ENCODE measurements at regions not wholly inside any gene's neighbourhood (a gene's known extent, or its start where the extent isn't known, plus 50 kb on each side); places are given as distances from the start of the nearest gene placed in this dataset.

DNA sequence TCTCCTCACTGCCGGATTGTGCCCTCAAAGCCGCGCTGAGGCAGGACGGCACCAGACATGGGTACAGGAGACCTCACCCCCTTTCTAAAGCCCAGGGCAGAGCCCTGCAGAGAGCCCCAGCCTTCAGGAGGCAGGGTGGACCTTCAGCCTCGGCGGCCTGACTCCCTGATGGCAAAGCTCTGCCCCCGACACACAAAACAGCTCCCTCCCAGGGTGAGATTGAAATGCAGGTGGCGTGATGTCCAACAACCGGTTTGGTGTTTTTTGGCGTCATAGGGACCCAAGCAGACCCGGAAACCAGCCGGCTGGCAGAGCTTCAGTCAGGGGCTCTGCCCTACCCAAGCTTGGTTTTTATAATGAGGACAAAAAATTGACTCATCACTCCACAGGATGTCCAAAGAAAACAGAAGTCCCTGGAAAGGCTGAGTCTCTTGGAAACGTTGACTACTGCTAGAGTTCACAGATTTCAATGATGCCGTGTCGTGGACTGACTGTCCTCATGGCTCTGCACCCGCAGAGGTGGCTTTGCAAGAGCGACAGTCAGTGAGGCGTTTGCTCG is 275.2 kb upstream of the IRX1 start:
- peak; percentile 76 for DNase-seq

DNA sequence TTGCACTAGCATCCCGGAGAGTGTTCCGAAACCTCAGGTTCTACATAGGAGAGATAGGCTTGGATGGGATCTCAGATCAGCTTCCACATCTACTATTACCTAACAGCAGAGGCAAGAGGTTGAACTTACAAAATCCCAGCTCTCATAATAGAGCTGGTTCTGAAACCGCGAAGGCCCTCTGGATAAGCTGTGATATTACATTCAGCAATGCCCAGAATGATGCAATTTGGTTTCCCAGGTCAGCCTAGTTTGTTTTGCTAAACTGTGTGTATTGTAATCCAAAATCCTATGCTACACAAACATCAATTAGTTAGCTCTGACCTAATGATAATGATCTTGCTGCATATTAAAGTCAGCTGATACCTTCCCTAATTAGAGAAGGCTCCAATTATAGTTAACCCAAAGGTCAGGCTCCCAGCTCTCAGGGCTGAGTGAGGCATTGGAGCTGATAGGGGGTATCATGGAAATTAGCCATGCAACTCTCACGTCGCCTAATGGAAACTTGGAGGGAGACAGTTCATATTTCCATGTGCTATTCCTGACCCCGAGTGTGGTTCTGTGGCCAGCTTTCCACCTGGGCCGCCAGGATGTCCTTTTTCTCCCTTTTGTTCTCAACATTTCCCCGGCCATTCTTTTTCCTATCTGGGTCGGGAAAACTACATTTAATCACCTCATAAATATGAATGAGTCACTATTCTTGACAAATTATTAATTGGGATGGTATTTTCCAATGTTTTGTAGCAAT is 278.4 kb upstream of the IRX1 start:
- no peak for DNase-seq

DNA sequence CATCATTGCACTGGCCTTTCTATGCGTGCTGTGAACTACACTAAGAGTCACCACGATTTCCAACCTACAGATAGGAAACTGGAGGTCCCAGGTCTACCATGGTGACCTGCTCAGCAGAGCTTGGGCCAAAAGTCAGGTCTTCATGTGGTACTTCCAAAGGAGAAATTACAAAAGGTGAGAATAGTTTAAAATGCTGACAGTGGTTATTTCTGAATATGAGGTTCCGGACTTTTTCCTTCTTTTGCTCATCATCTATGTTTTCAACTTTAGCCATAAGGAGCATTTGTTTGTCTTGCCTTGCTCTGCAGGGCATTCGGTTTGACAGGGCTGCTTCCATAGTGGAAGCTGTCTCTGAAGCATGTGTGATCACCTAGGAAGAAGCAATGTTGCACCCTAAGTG is 282.1 kb upstream of the IRX1 start:
- DNase-seq: no peak

DNA sequence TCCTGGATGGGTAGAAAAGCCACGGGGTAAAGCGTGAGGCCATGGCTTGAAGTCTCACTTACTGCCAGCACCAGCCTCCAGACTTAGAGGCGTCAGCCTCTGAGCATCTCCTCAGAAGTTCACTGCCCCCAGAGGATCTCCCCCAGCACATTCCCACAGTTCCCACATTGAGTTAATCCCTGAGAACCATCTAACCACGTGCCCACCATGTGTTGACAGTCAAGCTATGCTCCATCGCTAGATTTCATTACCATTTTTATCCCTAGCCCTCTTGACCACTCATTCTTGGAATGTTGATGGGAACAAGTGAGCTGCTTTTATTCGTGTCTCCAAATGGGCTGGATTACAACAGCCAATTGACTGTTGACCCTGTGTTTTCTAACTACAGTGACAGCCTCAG is 283.3 kb upstream of the IRX1 start:
- DNase-seq: no peak

DNA sequence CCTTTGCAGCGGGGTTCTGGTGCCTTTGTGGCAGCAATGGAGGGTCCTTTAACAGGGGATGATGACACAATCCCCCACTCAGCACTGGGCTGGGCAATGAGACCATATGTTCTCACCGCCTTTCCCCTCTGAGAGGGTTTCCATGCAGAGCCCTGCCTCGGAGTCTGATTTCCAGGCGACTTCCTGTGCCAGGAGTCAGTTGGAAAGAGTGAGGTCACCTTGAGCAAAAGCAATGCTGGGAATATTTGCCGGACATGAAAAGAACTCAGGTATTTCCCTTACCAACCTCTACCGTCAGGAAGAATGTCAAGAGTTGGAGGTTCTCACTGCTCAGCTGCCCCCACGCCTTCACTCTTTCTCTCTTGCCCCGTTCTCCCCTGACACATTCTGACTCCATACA is 284.2 kb upstream of the IRX1 start:
- DNase-seq: no peak

DNA sequence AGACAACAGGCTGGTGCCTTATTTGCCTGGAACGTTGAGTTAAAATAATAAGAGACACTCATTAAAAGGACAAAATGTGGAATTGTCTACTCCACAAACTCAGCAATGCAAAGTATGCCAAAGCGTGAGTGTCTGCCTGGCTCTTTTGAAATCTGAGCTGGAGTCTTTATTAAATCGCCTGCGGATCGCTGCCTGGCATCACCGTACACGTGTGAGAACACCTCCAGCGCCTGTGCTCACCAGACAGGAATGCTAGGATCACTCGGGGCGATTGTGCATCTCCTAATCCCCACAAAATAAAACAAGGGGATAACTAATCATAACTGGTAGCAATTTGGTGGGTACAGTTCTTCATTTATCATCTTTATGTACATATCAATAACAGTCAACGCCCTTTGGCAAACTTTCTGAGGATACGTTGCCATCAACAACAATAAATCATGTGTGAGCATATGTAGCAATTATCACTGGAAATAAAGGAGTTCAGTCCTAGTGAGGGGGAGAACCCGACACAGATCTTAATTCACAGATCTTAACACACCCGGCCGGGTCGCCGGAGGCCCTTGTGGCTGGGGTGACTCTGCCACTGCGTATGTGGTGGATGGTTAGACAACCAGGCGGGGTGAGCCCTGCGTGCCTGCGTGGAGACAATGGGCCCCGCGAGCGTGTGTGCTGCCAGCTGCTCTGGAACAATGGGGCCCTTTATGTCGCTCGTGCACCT is 284.9 kb upstream of the IRX1 start:
- peak; percentile 73 for DNase-seq

DNA sequence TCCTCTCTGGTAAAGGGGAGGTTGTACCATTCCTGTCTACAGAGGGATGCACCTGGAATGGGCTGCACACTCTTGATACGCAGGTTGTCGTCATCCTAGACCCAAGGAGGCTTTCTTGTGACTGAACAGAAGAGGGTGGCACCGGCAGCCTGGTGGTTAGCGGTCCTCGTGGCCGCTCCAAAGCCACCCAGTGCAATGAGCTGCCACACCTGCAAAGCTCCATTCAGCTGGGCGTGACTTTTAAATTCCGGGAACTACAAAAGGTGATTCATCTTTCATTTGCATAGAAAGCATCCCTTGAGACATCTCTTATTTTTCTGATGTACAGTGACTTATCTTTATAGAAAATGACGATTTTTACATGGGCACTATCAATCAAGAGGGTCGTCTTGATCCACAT is 286.1 kb upstream of the IRX1 start:
- DNase-seq: no peak

DNA sequence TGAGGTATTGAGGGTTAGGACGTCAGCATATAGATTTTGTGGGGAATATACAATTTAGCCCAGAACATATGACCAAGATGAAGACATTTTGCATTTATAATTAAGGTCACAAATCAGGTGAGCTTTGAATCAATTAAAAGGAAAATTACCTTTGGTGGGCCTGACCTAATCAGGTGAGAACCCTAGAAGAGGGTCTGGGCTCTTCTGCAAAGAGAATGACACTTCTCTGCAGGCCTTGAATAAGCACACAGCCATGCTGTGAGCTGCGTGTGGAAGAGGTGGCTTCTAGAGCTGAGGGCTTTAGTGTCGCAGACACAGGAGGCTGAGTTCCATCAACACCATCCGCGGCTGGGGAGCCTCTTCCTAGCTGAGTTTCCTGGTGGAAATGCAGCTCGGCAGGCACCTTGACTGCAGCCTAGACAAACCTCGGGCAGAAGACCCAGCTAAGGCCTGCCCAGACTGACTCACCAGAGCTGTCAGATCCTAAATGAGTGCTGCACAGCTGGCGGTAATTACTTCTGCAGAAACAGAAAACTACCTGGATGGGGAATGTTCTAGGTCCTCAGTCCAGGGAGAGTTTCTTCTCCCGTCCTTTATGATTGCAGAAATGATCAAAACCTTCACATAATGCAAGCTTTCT is 287.5 kb upstream of the IRX1 start:
- DNase-seq: no peak

DNA sequence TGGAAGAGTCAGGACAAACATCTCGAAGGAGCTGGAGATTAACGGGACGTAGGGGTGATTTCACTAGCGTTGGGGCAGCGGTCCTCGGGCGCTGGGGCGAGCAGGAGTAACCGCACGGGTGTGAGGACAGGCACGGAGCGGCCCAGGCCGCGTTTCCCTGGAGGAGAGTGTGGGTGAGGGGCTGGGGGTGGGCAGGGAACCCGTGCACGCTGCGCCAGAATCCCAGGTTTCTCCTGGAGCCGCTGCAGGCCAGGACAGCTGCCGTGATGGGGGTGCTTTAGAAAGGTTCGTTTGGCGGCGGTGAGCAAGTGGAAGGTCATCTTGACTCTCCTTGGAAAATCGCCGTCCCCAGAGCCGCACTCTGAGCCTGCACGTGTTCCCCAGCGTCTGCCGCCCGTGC is 290.2 kb upstream of the IRX1 start:
- no peak for DNase-seq

DNA sequence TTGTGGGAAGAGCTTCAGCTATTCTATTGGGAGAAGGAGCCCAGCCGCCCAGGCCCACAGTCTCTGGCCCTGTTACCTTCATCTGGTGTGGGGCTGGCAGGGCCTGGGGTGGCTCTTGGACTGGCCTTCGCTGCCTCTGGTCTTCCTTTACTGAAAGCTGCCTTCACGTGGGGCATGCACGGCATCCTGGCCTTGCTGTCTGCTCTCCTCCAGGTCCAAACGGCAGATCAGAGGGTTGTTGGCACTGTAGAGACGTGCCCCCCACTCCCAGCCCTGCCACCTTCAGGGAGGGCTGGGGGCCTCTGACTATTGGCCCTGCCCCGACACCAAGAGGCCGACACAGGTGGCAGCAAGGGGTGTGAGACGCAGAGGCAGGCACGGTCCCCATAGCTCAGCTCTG is 291.3 kb upstream of the IRX1 start:
- no peak for DNase-seq

DNA sequence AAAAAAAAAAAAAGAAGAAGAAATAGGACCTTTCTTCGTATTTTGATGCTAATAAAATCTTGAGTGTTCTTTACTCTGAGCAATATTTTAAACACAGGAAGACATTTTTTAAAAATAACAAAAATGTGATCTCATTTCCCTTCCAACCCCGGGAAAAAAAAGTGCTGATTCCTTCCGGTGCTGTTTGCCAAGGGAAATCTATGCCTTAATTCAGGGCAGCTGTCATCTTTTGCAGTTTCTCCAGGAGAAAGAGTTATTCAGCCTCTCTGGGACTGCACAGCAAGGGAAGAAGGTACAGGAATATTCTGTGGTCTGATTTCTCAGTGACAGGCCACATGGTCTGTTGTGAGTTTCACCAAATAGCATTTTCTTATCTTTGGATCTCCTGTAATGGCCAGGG is 291.9 kb upstream of the IRX1 start:
- DNase-seq: peak; percentile 70

DNA sequence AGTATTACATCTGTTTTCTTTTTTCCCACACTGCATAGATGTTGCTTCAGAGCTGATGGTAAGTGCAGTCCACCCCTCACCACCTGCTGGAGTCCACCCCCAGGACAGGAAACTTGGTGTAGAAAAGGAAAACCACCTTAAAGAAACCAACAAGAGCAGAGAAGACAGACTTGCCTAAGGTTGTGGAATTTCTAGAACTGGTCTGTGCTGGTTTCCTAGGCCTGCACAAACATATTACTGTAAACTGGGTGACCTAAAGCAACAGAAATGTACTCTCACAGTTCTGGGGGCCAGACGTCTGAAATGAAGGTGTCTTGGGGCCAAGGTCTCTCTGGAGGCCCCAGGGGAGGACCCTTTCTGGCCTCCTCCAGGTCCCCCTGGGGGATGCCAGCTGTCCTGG is 293.4 kb upstream of the IRX1 start:
- DNase-seq: no peak

DNA sequence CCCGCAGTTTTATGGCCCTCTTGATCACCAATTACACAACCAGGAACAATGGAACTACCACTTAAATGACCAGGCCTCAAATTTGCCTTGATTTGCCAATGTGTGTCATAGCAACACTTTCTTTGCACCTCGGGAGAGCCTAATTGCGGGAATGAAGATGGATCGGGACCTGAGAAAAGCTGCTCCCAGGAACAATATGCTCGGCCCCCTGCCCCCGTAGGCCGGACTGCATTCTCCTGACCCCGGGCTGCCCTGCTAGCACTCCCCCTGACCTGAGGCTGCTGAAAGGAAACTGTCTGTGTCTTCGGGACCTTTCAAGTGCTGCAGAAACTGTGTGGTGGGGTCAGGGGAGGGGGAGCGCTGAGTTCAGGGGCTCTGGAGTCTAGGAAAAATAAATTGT is 294.3 kb upstream of the IRX1 start:
- DNase-seq: no peak

DNA sequence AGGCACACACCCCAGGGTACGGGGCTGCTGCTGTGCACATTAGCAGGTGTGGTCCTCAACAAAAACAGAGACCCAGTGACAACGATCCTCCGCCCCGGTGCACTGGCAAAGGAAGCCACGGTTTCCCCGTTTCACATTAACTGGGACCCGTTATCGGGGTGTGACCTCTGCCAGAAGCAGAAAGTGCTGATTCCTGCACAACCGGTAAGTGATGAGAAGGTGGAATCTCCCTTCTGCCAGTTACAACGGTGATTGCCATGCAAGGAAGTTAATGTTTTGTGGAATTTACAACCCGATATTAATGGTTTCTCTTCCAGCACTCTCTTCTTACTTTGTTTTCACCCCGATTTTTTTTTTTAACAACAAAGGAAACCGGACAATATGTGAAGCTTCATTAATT is 294.9 kb upstream of the IRX1 start:
- DNase-seq: no peak

DNA sequence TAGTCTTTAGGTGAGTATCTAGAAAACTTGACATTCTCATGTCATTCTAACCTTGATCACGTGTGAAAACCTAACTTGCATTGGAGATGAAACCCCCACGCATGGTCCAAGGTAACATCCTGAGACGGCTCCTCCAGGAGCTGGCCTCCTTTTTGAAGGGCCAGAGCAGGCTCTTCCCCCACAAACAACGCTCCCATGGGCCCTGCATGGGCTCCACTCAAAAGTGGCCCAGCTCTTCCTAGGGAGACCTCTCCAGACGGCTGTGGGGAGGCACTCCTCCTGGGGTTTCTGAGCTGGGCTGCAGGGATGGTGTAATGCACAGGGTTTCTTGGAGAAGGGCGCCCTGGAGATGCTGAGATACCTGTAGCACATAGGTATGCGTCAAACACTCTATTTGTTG is 296.2 kb upstream of the IRX1 start:
- no peak for DNase-seq

DNA sequence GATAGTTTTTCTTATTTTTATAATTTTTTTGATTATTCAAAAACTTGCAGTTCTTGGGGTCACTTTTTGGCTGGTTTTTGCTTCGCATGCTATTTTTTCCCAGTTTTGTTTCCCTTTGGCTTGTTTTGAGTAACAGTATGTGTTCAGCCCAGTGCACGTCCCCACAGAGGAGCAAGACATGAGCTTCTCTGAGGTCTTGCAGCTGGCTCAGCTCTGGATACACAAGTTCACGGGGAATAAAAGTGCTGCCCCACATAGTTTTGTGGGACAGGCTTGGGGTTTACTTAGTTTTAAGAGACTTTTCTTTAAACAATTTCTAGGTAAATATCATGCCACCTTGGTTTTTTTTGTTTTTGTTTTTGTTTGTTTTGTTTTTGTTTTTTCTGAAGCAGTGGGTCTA is 297.8 kb upstream of the IRX1 start:
- DNase-seq: no peak

DNA sequence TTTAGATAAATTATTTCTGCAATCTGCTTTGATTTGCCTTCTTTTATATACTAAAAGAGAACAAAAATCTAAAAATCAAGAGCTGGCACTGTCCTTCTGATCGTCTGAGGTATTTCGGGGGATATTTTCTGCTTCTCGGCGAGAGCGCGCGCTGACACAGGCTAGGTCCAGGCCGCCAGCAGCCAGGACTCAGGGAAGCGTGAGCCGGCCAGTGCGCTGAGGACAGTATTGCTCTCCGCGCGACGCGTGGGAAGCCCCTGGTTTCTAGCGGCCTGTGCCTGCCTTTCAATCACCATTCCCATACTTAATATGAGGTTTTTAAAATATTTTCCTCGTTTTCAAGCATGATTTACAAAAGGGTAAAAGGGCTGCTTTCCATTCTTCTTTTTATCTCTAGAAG is 307.3 kb upstream of the IRX1 start:
- DNase-seq: no peak

DNA sequence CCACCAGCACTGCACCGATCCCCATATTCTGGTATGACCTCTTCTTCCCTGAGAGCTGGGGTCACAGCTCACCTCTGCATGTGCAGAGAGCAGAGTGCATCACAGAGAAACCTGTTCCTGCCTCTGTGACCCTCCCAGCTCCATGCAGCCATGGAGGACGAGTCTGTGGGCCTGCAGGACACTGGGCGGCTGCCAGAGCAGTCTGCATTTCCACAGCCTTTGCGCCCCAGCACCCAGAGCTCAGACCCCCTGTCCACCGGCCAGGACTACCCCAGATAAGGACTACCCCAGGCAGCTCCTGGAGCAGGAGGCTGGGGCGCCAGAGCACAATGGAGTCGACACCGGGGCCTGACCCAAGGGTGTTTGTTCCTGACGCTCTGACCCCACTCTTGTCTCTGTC is 308.1 kb upstream of the IRX1 start:
- DNase-seq: no peak

DNA sequence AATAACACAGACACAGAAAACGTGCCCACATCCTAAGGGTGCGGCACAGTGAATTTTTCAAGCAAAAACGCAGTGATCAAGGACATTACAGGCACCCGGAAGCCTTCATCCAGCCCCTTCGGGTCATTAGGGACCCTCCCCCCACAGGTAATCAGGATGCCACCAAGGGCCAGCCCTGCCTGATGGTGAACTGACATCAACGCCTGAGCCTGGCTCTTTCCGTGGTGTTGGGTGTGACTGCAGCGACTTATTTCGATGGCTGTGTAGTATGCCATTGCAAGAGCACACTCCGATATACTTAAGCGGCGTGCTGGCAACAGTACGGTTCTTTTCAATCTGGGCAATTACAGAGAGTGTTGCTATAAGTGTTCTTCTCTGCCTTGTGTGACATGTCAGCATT is 310.0 kb upstream of the IRX1 start:
- no peak for DNase-seq

DNA sequence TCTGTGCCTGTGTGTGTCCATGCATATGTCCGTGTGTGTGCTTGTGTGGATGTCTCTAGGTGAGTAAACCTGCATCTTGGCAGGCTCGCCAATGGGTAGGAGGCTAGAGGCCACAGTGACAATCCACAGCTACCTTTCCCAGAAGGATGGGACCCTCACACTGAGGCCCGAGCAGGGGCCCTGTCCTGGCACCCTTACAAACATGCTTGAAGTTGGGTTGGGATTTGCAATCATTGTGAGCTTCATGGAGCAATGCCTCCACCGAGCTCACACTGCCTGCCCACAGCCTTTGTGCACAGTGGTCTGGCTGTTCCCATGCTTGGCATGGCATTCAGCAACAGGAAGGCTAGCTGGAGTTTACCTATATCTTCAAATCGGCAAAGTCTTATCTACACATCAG is 311.1 kb upstream of the IRX1 start:
- no peak for DNase-seq

DNA sequence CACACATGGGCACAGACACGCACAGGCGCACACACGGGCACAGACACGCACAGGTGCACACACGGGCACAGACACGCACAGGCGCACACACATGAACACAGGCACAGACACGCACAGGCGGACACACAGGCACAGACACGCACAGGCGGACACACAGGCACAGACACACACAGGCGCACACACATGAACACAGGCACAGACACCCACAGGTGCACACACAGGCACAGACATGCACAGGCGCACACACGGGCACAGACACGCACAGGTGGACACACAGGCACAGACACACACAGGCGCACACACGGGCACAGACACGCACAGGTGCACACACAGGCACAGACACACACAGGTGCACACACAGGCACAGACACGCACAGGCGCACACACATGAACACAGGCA is 312.8 kb upstream of the IRX1 start:
- no peak for DNase-seq

DNA sequence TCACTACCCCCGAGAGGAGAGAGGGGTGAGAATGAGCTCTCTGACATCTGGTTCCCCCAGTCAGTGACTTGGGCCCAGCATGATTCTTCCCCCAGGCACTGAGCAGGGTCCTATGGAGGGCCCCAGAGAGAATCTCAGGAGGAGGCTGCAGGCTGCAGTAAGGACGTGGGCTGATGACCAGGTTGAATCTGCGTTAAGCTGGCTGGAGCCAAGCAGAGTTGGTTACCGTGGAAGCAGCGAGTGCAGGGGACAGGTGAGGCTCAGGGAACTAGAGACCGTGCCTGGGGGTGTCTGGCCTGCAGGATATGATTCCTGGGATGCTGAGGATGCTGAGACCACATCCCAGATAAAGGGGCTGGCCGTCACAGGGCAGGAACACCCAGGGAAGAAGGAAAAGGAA is 314.3 kb upstream of the IRX1 start:
- no peak for DNase-seq

DNA sequence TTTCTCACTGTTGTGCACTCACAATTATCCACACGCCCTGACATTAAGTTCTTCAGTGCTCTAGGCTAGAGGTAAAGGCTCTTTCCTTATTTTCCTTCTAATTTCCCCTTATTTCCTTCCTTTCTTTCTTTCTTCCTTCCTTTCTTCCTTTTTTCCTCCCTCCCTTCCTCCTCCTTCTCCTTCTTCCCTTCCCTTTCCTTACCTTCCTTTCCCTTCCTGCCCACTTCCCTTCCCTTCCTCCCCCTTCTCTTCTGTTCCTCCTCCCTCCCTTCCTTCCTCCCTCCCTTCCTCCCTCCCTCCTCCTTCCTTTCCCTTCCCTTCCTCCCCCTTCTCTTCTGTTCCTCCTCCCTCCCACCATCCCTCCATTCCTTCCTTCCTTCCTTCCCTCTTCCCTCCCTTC is 317.0 kb upstream of the IRX1 start:
- DNase-seq: no peak
